ENCODE measurements at regions not wholly inside any gene's neighbourhood (a gene's known extent, or its start where the extent isn't known, plus 50 kb on each side); places are given as distances from the start of the nearest gene placed in this dataset.

DNA sequence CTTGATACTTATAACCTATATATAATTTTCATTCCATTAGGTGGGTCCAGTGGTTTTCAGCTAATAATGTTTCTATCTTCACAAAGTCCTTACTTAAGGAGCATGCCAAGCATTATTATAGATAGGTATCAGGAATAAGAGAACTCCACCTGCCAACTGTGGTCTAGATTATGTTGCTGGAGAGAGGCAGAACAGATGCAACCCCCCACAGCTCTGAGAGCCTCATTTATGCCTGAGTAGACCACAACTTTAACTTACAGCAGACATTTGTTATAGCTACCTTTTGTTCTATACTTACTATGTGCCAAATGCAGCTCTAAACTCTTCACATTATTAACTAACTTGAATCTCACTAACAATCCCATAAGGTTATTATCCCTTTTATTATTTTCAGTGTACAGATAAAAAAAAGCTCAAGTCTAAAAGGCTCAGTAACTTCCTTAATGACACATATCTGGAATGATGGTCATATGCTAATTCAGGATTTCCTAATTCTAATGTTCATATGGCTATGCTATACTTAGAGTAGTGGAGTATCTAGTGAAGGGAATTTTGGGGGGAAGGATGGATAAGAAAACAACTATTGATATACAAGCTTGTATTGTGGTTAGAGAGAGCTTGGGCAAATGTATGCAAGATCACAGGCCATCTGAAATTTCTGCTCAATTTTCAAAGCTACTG, 119.1 kb upstream of the RND3 start:
- H3K27ac ChIP-seq (ENCODE audit: low read length): no peak overlapping the region

DNA sequence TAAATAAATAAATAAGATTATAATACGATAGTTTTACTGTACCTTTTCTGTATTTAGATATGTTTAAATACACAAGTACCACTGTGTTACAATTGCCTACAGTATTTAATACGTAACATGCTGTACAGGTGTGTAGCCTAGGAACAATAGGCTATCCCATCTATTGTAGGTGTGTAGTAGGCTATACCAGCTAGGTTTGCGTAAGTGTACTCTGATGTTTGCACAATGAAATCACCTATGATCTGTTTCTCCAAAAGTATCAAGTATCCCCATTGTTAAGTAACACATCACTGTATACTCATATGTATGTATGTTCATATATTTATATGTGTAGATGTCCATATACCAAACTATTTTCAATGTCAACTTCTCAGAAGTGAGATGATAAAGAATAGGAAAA, 118.2 kb upstream of the RND3 start:
- H3K4me3 ChIP-seq (ENCODE audit: low read depth in 1 of 2, low read length in 2 of 2): no peak overlapping the region
- H3K27ac ChIP-seq (ENCODE audit: low read length): no peak overlapping the region
- H3K27me3 ChIP-seq (ENCODE audit: low read depth, low read length): no peaks in the 10 kb centered on the region
- peaks cover 0 to 4% of the 10 kb centered on the region in 2 donors for H3K4me1 ChIP-seq (ENCODE audit: control insufficient read depth in 1 of 2, insufficient read depth in 2 of 2, low read length in 2 of 2)
- H3K36me3 ChIP-seq (ENCODE audit: control insufficient read depth in 1 of 2, insufficient read depth in 2 of 2, low read length in 2 of 2): no peaks in the 10 kb centered on the region
- no peaks in the 10 kb centered on the region for H3K9me3 ChIP-seq (ENCODE audit: control insufficient read depth in 1 of 2, low read length in 2 of 2)

More for the DNA sequence above, 119.1 kb upstream of the RND3 start:
- Histone ChIP-seq H3K27me3 (ENCODE audit: low read depth, low read length) (no peaks in the 10 kb centered on the region), H3K4me3 (ENCODE audit: low read depth in 1 of 2, low read length in 2 of 2) (no peak overlapping the region), H3K36me3 (ENCODE audit: control insufficient read depth in 1 of 2, insufficient read depth in 2 of 2, low read length in 2 of 2) (no peaks in the 10 kb centered on the region), H3K4me1 (ENCODE audit: control insufficient read depth in 1 of 2, insufficient read depth in 2 of 2, low read length in 2 of 2) (peaks cover 0 to under 1% of the 10 kb centered on the region in 2 donors), H3K9me3 (ENCODE audit: control insufficient read depth in 1 of 2, low read length in 2 of 2) (no peaks in the 10 kb centered on the region)

DNA sequence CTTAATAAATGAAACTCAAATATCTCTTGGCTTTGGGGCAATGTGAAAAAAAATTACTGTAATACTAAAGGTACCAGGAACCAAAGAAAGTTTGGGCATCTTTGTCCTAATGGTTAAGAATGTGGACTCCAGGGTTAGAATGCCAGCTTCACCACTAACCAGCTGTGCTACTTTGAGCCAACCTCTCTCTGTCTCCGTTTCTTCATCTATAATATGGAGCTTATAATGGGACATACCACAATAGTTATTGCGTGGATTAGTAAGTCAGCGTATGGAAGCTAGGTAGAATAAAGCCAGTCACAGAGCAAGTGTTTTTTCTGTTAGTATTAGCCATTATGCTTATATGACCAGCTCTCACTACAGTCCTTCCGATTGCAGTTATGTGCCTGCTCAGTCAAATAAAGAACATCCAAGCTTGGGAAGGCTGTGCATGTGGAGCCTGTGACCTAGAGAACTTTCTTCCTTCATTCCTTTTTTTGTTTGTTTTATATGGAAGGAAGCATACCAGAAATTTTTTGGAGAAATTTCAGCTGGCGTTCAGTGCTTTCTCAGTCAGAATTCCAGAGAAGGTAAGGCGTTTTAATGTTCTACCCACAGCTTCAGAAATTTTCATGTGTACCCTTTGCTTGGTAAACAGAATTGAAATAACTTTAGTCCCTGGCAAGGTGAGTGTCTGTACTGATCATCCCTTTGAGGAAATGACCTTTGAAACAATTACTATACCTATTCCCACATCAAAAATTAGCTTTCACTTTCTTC, 114.0 kb upstream of the RND3 start:
- Histone ChIP-seq H3K36me3 (ENCODE audit: control insufficient read depth in 1 of 2, insufficient read depth in 2 of 2, low read length in 2 of 2) (no peaks in the 10 kb centered on the region), H3K27ac (ENCODE audit: low read length) (no peak overlapping the region), H3K27me3 (ENCODE audit: low read depth, low read length) (no peaks in the 10 kb centered on the region), H3K4me1 (ENCODE audit: control insufficient read depth in 1 of 2, insufficient read depth in 2 of 2, low read length in 2 of 2) (peaks cover 0 to 4% of the 10 kb centered on the region in 2 donors), H3K4me3 (ENCODE audit: low read depth in 1 of 2, low read length in 2 of 2) (no peak overlapping the region), H3K9me3 (ENCODE audit: control insufficient read depth in 1 of 2, low read length in 2 of 2) (no peaks in the 10 kb centered on the region)

DNA sequence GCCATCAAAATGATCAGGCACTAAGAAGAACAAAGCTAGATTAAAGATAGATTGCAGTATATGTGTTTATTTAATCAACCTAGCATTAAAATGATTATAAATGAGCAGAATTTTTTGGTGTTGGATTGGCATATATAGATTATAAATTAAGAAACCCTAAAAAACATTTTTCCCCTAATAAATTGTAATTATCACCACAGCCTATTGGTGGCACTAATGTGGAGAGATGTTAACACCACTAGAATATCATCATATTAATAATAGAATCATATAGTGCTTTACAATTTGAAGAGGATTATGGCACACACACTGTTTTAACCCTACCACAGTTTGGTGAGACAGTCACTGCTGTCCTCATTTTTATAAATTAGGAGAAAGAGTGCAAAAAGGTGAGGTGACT, 112.4 kb upstream of the RND3 start:
- no peak overlapping the region for H3K27ac ChIP-seq (ENCODE audit: low read length)
- H3K9me3 ChIP-seq (ENCODE audit: control insufficient read depth in 1 of 2, low read length in 2 of 2): no peaks in the 10 kb centered on the region
- no peak overlapping the region for H3K4me3 ChIP-seq (ENCODE audit: low read depth in 1 of 2, low read length in 2 of 2)
- H3K27me3 ChIP-seq (ENCODE audit: low read depth, low read length): no peaks in the 10 kb centered on the region
- H3K36me3 ChIP-seq (ENCODE audit: control insufficient read depth in 1 of 2, insufficient read depth in 2 of 2, low read length in 2 of 2): no peaks in the 10 kb centered on the region
- peaks cover 0 to 4% of the 10 kb centered on the region in 2 donors for H3K4me1 ChIP-seq (ENCODE audit: control insufficient read depth in 1 of 2, insufficient read depth in 2 of 2, low read length in 2 of 2)

DNA sequence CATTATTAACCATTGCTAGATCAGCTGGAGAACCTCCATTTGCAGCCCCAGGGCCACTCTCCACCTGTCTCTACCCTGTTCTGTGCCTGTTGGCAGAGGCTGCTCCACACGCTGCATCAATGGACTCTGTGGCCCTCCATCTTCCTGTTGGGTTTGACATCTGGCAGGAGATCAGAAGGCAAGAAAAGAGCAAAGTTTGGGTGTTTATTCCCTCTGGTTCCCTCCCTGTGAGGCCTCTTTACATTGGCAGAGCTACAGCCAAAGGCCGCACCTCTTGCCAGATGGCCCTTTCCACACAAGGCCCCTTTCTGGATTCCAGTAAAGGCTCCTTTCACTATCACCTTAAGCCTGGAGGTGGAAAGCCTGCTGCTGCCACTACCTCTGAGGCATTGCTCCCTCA, 110.9 kb upstream of the RND3 start:
- Histone ChIP-seq H3K4me3 (ENCODE audit: low read depth in 1 of 2, low read length in 2 of 2) (no peak overlapping the region), H3K27me3 (ENCODE audit: low read depth, low read length) (no peaks in the 10 kb centered on the region), H3K9me3 (ENCODE audit: control insufficient read depth in 1 of 2, low read length in 2 of 2) (no peaks in the 10 kb centered on the region), H3K27ac (ENCODE audit: low read length) (no peak overlapping the region), H3K36me3 (ENCODE audit: control insufficient read depth in 1 of 2, insufficient read depth in 2 of 2, low read length in 2 of 2) (no peaks in the 10 kb centered on the region), H3K4me1 (ENCODE audit: control insufficient read depth in 1 of 2, insufficient read depth in 2 of 2, low read length in 2 of 2) (peaks cover 0 to 4% of the 10 kb centered on the region in 2 donors)

DNA sequence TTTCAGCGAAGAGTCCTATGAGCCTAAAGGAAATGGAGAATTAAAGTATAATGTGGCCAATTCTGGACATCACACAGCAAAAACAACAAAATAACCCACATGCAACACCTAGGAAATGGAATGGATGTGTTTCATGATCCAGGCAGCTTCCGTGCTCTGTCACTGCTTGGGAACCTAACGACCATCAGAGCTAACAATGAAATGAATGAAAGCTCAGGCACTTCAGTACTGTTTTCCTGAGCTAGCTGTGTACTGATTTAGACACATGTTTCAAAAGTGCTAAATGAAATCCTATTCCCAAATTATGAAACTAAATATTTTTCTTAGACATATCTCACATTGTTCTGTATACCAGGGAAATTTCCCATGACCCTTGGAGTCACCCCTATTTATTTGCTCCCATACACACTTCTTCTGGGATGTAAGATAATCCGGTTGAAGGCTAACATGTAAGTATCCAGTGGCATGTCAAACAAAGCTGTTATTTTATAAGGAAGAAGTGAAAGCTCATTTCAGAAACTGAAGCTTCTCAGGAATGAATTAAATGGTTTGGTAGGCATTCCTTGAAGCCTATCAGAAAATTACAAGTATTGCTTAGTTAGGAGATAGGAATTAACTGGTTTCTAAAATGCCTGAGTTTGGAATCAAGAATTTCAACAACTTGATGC, 108.5 kb upstream of the RND3 start:
- Histone ChIP-seq H3K36me3 (ENCODE audit: control insufficient read depth in 1 of 2, insufficient read depth in 2 of 2, low read length in 2 of 2) (no peaks in the 10 kb centered on the region), H3K27me3 (ENCODE audit: low read depth, low read length) (no peaks in the 10 kb centered on the region), H3K4me3 (ENCODE audit: low read depth in 1 of 2, low read length in 2 of 2) (no peak overlapping the region), H3K9me3 (ENCODE audit: control insufficient read depth in 1 of 2, low read length in 2 of 2) (no peaks in the 10 kb centered on the region), H3K4me1 (ENCODE audit: control insufficient read depth in 1 of 2, insufficient read depth in 2 of 2, low read length in 2 of 2) (no peaks in the 10 kb centered on the region), H3K27ac (ENCODE audit: low read length) (no peak overlapping the region)

DNA sequence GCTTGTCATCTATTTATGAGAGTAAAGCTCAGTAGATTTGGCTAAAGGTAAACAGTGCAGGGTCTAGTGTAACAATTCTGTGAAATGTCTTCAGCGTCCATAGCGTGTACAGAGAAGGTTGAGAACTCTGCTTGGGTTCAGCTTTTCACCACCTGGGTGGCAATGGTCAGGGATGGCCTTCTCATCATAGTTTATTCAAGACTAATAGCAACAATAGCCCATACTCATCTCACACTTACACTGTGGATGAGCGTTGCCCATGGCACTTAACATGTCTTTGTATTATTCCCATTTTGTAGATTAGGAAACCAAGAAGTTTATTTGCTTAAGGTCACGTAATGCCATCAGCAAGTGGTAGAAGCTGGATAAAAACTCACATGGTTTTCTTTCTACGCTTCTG, 106.8 kb upstream of the RND3 start:
- Histone ChIP-seq H3K4me1 (ENCODE audit: control insufficient read depth in 1 of 2, insufficient read depth in 2 of 2, low read length in 2 of 2) (no peaks in the 10 kb centered on the region), H3K4me3 (ENCODE audit: low read depth in 1 of 2, low read length in 2 of 2) (no peak overlapping the region), H3K9me3 (ENCODE audit: control insufficient read depth in 1 of 2, low read length in 2 of 2) (no peaks in the 10 kb centered on the region), H3K36me3 (ENCODE audit: control insufficient read depth in 1 of 2, insufficient read depth in 2 of 2, low read length in 2 of 2) (no peaks in the 10 kb centered on the region), H3K27ac (ENCODE audit: low read length) (no peak overlapping the region), H3K27me3 (ENCODE audit: low read depth, low read length) (no peaks in the 10 kb centered on the region)

DNA sequence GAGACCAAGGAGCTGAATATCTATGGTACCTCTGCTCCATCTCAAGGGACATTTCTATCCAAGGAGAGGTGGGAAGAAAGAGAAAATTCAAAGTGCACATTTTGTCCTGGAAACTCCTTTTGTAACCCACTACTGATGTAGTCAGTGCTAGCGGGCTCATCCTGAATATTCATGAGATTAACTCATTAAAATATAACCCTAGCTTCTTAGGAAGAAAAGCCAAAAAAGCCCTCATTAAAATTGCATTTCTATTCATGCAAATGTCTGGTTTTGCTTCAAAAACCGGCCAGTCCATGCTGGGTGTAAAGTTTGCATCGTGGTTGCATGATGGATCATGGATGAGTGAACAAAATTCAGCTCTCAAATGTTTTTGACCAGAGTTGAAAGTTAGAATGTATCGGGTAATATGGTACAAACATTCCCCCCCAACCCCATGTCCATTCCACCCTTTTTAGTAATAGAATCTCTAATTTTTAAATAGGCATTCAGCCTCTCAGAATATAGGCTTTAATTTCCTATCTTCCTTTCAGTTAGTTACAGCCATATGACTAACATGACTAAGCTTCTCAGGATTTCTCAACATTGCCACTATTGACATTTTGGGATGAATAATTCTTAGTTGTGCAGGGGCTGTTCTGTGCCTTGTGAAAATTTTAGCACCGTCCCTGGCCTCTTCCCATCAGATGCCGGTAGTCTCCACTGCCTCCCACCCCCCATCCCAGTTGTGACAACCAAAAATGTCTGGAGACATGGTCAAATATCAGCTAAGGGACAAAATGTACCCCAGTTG, 104.2 kb upstream of the RND3 start:
- Histone ChIP-seq H3K9me3 (ENCODE audit: control insufficient read depth in 1 of 2, low read length in 2 of 2) (no peaks in the 10 kb centered on the region), H3K36me3 (ENCODE audit: control insufficient read depth in 1 of 2, insufficient read depth in 2 of 2, low read length in 2 of 2) (no peaks in the 10 kb centered on the region), H3K4me3 (ENCODE audit: low read depth in 1 of 2, low read length in 2 of 2) (no peak overlapping the region), H3K27ac (ENCODE audit: low read length) (no peak overlapping the region), H3K4me1 (ENCODE audit: control insufficient read depth in 1 of 2, insufficient read depth in 2 of 2, low read length in 2 of 2) (peaks cover 0 to 8% of the 10 kb centered on the region in 2 donors), H3K27me3 (ENCODE audit: low read depth, low read length) (no peaks in the 10 kb centered on the region)

DNA sequence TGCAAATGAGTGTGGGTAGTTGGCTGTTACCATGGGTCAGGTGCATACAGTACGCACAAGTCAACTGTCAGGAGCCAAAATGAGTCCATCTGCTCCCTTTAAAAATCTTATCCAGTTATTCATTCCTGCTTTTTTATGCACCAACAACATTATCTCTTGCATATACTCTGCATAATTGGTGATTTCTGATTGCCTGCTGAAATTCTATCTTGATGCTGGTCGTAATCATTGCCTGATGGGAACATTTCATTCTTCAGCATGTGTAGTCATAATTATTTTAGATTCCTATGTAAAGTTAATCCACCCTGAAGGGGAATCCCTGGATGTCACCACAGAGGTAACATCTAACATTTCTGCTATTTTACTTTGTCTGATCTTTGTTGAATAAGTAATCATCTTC, 102.2 kb upstream of the RND3 start:
- Histone ChIP-seq H3K27me3 (ENCODE audit: low read depth, low read length) (no peaks in the 10 kb centered on the region), H3K27ac (ENCODE audit: low read length) (no peak overlapping the region), H3K36me3 (ENCODE audit: control insufficient read depth in 1 of 2, insufficient read depth in 2 of 2, low read length in 2 of 2) (no peaks in the 10 kb centered on the region), H3K4me3 (ENCODE audit: low read depth in 1 of 2, low read length in 2 of 2) (no peak overlapping the region), H3K9me3 (ENCODE audit: control insufficient read depth in 1 of 2, low read length in 2 of 2) (no peaks in the 10 kb centered on the region), H3K4me1 (ENCODE audit: control insufficient read depth in 1 of 2, insufficient read depth in 2 of 2, low read length in 2 of 2) (peaks cover 0 to 8% of the 10 kb centered on the region in 2 donors)

DNA sequence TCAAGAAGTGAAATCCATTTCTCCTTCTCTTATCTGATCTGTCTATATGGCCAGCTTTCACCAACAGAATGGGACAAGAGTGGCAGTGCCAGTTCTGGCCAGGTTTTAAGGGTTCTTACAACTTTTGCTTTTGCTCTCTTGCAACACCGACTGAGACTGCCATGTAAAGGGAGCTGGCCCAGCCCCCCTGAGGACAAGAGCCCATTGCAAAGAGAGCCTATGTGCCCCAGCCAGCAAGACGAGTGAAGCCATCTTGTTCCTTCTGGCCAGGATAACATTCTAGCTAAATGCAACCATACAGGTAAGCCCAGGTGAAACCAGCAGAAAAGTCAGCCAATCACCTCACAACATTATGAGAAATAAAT, 101.0 kb upstream of the RND3 start:
- no peak overlapping the region for H3K4me3 ChIP-seq (ENCODE audit: low read depth in 1 of 2, low read length in 2 of 2)
- H3K36me3 ChIP-seq (ENCODE audit: control insufficient read depth in 1 of 2, insufficient read depth in 2 of 2, low read length in 2 of 2): no peaks in the 10 kb centered on the region
- peaks cover 0 to 8% of the 10 kb centered on the region in 2 donors for H3K4me1 ChIP-seq (ENCODE audit: control insufficient read depth in 1 of 2, insufficient read depth in 2 of 2, low read length in 2 of 2)
- H3K9me3 ChIP-seq (ENCODE audit: control insufficient read depth in 1 of 2, low read length in 2 of 2): no peaks in the 10 kb centered on the region
- H3K27ac ChIP-seq (ENCODE audit: low read length): no peak overlapping the region
- H3K27me3 ChIP-seq (ENCODE audit: low read depth, low read length): no peaks in the 10 kb centered on the region

Data from muscle layer of duodenum (tissue), 2 donors.